Fibroblast of upper back skin (primary cell): ENCODE measurements at regions not wholly inside any gene's neighbourhood (a gene's known extent, or its start where the extent isn't known, plus 50 kb on each side); places are given as distances from the start of the nearest gene placed in this dataset.
"Not testable (repeated sequence)": the region's sequence is repeated elsewhere in the genome, so short reads cannot be mapped to it uniquely, and the experiment has no call there.

Experiments used
- DNase-seq: peaks from one replicate; pipeline ENCODE4 v3.0.0-alpha.2; 2013

DNA sequence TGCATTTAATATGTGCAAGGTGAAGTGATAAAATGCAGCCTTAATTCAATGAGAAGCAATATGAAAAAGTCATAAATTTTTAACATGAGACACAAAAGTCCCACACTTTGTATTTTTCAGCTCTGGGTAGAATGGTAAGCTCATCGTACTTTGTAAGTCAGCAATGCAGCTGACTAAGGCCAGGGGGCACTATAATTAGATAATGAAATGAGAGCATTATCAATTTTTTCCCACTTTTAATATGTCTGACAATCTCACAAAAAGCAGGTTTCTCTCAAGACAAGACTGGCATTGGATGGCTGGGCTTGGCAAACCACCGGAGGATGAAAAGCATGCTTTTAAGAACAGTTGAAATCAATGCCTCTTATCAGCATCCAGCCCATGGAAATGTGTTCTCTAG, 162.8 kb downstream of the FAM174A start:
- DNase-seq: no peak

DNA sequence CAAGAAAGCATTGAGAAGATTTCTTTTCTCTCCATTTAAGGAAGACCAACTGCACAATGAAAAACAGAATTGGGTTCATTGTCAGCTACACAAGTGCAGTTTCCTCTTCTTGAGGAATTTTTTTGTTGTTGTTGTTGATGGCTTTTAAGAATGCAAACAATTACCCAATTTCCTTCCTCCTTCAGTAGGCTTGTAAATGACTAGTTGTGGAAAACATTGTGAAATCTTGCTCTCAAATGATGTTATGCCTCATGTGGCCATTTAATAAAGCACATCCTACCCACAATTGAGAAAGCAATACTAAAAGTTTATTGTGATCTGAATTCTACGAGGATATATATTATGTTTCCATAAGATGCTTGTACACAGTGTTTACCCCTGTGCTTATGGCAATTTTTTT, 171.6 kb downstream of the FAM174A start:
- DNase-seq: no peak

DNA sequence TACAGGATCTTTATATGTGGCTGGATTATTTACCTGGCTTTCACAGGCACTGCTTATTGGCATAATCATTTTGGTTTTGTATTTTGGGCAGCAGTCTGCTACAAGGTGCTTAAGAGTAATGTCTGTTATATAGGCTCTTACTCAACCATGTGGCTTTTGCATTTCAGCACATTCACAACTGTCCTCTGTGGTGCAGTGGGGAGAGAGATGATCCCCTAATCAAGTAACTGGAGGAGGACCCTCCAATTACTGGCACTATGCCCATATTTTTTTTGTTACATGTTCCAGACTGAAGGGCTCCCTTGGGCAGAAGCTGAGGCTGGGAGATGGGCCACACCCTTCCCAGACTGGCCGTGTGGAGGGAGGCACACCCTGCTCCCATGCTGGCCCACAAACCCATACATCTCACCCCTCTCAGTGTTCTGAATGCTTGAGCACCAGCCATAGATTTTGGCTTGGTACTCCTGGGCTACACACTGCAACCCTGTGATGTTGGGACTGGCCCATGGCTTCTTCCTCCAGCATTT, 173.5 kb downstream of the FAM174A start:
- DNase-seq: no peak

DNA sequence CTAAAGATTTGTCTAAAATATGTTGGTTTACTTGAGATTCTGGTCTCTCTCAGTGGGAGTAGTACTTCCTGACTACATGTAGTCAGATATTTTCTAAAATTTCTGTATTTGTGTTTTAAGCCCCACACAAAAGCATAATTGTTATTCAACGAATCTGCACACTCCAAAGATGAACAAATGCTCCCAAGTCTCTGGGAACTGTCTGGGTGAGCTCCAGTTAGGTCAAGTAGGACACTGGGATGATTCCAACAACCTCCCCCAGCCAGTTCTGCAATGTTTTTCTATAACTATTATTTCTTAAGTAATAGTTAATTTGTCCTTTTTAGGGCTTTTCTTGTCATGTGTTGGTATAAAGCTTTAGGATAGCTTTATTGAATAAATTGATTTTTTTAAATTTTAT, 174.6 kb downstream of the FAM174A start:
- no peak for DNase-seq

DNA sequence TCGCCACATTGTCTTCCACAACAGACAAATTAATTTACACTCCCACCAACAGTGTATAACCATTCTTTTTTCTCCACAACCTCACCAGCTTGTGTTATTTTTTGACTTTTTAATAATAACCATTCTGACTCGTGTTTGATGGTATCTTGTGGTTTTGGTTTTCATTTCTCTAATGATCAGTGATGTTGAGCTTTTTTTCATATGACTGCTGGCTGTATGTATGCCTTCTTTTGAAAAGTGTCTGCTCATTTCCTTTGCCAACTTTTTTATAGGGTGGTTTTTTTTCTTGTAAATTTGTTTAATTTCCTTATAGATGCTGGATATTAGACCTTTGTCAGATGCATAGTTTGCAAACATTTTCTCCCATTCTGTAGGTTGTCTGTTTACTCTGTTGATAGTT, 179.6 kb downstream of the FAM174A start:
- not testable (repeated sequence) for DNase-seq

GRCh38 chr5:100722657-100723056, 180.4 kb downstream of the ST8SIA4 start:
- no peak for DNase-seq

- no peak for DNase-seq
These were observed 179.9 kb downstream of the ST8SIA4 start for GRCh38 chr5:100723229-100723628.

- no peak for DNase-seq
These were observed 177.0 kb downstream of the ST8SIA4 start for GRCh38 chr5:100726116-100726515.

DNA sequence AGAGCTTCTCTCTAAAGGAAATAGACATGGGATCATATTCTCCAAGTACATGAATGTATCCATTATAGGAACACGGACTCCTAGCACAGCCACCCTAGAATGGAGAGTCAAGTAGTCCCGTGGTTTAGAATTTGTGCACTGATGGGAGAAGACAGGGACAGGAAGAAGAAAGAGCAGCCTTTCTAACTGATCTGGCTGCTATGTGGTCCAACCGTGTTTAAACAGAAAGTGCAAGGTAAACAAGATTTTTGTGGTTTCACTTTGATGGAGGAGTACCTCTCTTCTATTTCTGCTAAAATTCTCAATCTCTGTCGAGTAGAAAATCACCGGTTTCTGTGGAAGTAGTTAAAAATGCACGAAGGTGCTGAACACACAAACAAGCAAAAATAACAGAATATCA, 171.3 kb downstream of the ST8SIA4 start:
- DNase-seq: no peak

GRCh38 chr5:100746730-100747129, 156.4 kb downstream of the ST8SIA4 start:
- DNase-seq: no peak

- no peak for DNase-seq
These were observed 153.3 kb downstream of the ST8SIA4 start for GRCh38 chr5:100749771-100750284.

DNA sequence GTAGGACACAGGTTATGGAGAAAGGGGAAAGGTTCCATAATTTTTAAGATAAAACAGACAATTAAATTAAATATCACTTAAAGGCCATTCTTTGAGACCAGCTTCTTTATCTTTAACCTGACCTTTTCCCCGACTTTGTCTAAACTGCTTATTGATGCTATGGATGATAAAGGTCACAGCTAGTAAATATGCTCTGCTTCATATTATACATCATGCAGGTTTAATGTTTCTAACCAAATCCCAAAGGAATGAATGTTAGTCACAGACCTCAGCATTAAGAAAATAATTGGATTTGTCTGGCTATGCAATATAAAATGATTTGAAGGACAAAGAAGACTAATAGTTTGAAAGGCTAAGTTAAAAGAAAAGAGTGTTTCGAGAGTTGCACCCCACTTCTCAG, 147.6 kb downstream of the ST8SIA4 start:
- peak; percentile 30 for DNase-seq
